ENCODE measurements at regions not wholly inside any gene's neighbourhood (a gene's known extent, or its start where the extent isn't known, plus 50 kb on each side); places are given as distances from the start of the nearest gene placed in this dataset.
A peak's percentile ranks its signal among the peaks of the same experiment; 100 is the strongest.

DNA sequence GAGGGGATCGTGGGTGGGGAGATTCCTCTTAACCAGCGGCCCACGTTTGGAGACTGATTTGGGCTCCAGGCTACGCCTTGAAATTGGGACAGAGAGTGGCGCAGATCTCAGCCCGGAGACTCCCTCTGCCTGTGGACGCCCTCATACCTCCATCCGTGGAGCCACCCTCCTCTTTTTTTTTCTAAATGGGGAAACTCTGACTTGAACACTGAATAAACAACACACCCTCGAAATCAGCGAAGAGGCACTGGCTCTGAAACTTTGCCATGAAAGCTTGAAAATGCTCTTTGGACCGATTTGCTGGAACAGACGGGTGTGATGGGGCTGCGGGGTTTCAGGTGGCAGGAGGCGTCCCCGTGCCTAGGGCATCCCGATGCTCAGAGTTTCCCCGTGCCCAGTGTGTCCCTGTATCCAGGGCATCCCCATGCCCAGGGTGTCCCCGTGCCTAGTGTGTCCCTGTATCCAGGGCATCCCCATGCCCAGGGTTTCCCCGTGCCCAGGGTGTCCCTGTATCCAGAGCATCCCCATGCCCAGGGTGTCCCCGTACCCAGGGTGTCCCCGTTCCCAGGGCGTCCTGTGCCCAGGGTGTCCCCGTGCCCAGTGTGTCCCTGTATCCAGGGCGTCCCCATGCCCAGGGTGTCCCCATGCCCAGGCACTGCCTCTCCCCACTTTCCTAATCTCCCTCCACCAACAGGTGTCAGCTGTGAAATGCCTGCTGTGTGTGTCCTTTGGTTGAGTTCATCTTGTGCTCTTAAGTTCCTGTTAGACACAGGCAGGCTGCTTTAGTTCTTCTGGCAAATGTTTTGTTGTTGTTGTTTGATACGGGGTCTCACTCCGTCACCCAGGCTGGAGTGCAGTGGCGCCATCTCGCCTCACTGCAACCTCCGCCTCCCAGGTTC is 187.0 kb downstream of the SEC14L1 start:
- no peak overlapping the region for H3K9ac ChIP-seq (ENCODE audit: low read depth in 1 of 2, low read length in 2 of 2)
- H3K36me3 ChIP-seq (ENCODE audit: control insufficient read depth in 4 of 4, insufficient read depth in 3 of 4, low read depth in 1 of 4, low read length in 3 of 4) = no peaks in the 10 kb centered on the region
- no peak overlapping the region for H3K4me3 ChIP-seq (ENCODE audit: low read depth in 1 of 3, low read length in 3 of 3)
- peak overlapping the region; percentile 88 to 92 for H3K27ac ChIP-seq (ENCODE audit: low read depth in 1 of 2, low read length in 2 of 2)
- no peaks in the 10 kb centered on the region for H3K9me3 ChIP-seq (ENCODE audit: control insufficient read depth in 4 of 4, low read length in 3 of 4)
- DNase-seq (ENCODE audit: low spot score) = no peak
- 42% methylated on average over 29 of the region's 29 CpGs for WGBS
- H3K4me1 ChIP-seq (ENCODE audit: control insufficient read depth in 4 of 4, insufficient read depth in 4 of 4, low read length in 3 of 4) = peaks cover 24 to 80% (median 60%) of the 10 kb centered on the region in 4 donors
- no peaks in the 10 kb centered on the region for H3K27me3 ChIP-seq (ENCODE audit: control insufficient read depth in 4 of 4, insufficient read depth in 4 of 4, low read length in 3 of 4)
- peak; percentile 62 to 71 for TF ChIP-seq RAD21 (IDR thresholded peaks at IDR 0.05)
- TF ChIP-seq ATF3 (IDR thresholded peaks at IDR 0.05) = peak; percentile 17
- peak; percentile 91 to 96 for TF ChIP-seq HNF4A (conservative IDR thresholded peaks at IDR 0.05)
- TF ChIP-seq, protein P1, sequence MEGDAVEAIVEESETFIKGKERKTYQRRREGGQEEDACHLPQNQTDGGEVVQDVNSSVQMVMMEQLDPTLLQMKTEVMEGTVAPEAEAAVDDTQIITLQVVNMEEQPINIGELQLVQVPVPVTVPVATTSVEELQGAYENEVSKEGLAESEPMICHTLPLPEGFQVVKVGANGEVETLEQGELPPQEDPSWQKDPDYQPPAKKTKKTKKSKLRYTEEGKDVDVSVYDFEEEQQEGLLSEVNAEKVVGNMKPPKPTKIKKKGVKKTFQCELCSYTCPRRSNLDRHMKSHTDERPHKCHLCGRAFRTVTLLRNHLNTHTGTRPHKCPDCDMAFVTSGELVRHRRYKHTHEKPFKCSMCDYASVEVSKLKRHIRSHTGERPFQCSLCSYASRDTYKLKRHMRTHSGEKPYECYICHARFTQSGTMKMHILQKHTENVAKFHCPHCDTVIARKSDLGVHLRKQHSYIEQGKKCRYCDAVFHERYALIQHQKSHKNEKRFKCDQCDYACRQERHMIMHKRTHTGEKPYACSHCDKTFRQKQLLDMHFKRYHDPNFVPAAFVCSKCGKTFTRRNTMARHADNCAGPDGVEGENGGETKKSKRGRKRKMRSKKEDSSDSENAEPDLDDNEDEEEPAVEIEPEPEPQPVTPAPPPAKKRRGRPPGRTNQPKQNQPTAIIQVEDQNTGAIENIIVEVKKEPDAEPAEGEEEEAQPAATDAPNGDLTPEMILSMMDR (IDR thresholded peaks at IDR 0.05; ENCODE audit: low read depth, low read length, missing input control) = no peak
- TF ChIP-seq, protein P2, sequence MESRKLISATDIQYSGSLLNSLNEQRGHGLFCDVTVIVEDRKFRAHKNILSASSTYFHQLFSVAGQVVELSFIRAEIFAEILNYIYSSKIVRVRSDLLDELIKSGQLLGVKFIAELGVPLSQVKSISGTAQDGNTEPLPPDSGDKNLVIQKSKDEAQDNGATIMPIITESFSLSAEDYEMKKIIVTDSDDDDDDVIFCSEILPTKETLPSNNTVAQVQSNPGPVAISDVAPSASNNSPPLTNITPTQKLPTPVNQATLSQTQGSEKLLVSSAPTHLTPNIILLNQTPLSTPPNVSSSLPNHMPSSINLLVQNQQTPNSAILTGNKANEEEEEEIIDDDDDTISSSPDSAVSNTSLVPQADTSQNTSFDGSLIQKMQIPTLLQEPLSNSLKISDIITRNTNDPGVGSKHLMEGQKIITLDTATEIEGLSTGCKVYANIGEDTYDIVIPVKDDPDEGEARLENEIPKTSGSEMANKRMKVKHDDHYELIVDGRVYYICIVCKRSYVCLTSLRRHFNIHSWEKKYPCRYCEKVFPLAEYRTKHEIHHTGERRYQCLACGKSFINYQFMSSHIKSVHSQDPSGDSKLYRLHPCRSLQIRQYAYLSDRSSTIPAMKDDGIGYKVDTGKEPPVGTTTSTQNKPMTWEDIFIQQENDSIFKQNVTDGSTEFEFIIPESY (IDR thresholded peaks at IDR 0.05) = peak; percentile 89
- no peak for TF ChIP-seq TAF1 (conservative IDR thresholded peaks at IDR 0.05)
- TF ChIP-seq FOXA2 (IDR thresholded peaks at IDR 0.05) = peak; percentile 94
- TF ChIP-seq HNF4G (IDR thresholded peaks at IDR 0.05) = peak; percentile 86
- TF ChIP-seq RXRA (IDR thresholded peaks at IDR 0.05) = peak; percentile 85 to 98
- TF ChIP-seq JUND (IDR thresholded peaks at IDR 0.05) = peak; percentile 37 to 85
- peak; percentile 77 for TF ChIP-seq REST (IDR thresholded peaks at IDR 0.05)
- peak; percentile 24 for TF ChIP-seq NR2F2 (IDR thresholded peaks at IDR 0.05)
- peak; percentile 94 for TF ChIP-seq FOXA1 (IDR thresholded peaks at IDR 0.05)
- peak in 1 of 2 donors; percentile 71 for TF ChIP-seq EGR1 (IDR thresholded peaks at IDR 0.05; ENCODE audit: low read depth in 2 of 2)
- TF ChIP-seq SP1 (IDR thresholded peaks at IDR 0.05) = peak; percentile 93
- peak; percentile 79 for TF ChIP-seq YY1 (IDR thresholded peaks at IDR 0.05)
- TF ChIP-seq, protein P3, sequence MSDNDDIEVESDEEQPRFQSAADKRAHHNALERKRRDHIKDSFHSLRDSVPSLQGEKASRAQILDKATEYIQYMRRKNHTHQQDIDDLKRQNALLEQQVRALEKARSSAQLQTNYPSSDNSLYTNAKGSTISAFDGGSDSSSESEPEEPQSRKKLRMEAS (IDR thresholded peaks at IDR 0.05) = peak; percentile 89
- peak in 1 of 2 donors; percentile 63 for TF ChIP-seq GABPA (IDR thresholded peaks at IDR 0.05 in 1 of 2, conservative IDR thresholded peaks at IDR 0.05 in 1 of 2)

All from liver (tissue), 8 donors.